HEK293 (cell line): ENCODE measurements at regions not wholly inside any gene's neighbourhood (a gene's known extent, or its start where the extent isn't known, plus 50 kb on each side); places are given as distances from the start of the nearest gene placed in this dataset.
A peak's percentile ranks its signal among the peaks of the same experiment; 100 is the strongest.

Experiments used
- BCL11A ChIP-seq: fragments of 450-650 bp; formaldehyde crosslinking; IDR thresholded peaks from 2 replicates; pipeline ENCODE4 v1.5.1; 2016; ENCODE audit warnings: low read depth, missing biosample characterization, missing genetic modification characterization
- ZBTB1 ChIP-seq: fragments of 450-650 bp; formaldehyde crosslinking; IDR thresholded peaks from 2 replicates; pipeline ENCODE4 v1.5.1; 2016; ENCODE audit warnings: missing biosample characterization, missing genetic modification characterization
- ZNF214 ChIP-seq: fragments of 450-650 bp; formaldehyde crosslinking; IDR thresholded peaks from 2 replicates; pipeline ENCODE4 v1.5.1; 2017; ENCODE audit warnings: missing biosample characterization, mild to moderate bottlenecking, missing genetic modification characterization, borderline replicate concordance
- ZNF274 ChIP-seq, 2 experiments: fragments of 200-500 bp in 1 of 2; fragments of 450-650 bp in 1 of 2; sonication (Bioruptor generic) in 1 of 2; formaldehyde crosslinking in 1 of 2; IDR thresholded peaks; 2 replicates each; pipeline versions ENCODE4 v1.5.1 to v1.6.1; 2014 to 2016; ENCODE audit warnings: borderline replicate concordance in 1 of 2, inconsistent platforms in 1 of 2, low read length in 1 of 2, missing biosample characterization in 1 of 2, missing genetic modification characterization in 1 of 2
- ZNF335 ChIP-seq: fragments of 450-650 bp; formaldehyde crosslinking; conservative IDR thresholded peaks from 2 replicates; pipeline ENCODE4 v1.5.1; 2016; ENCODE audit warnings: missing biosample characterization, missing genetic modification characterization
- ZNF416 ChIP-seq: fragments of 450-650 bp; formaldehyde crosslinking; IDR thresholded peaks from 2 replicates; pipeline ENCODE4 v1.5.1; 2016; ENCODE audit warnings: missing biosample characterization, missing genetic modification characterization
- ZNF423 ChIP-seq: fragments of 450-650 bp; formaldehyde crosslinking; IDR thresholded peaks from 2 replicates; pipeline ENCODE4 v1.5.1; 2016; ENCODE audit warnings: missing biosample characterization, missing genetic modification characterization
- ZNF473 ChIP-seq: fragments of 450-650 bp; formaldehyde crosslinking; IDR thresholded peaks from 2 replicates; pipeline ENCODE4 v1.5.1; 2017; ENCODE audit warnings: missing biosample characterization, missing genetic modification characterization
- ZNF501 ChIP-seq: fragments of 450-650 bp; formaldehyde crosslinking; IDR thresholded peaks from 2 replicates; pipeline ENCODE4 v1.5.1; 2016; ENCODE audit warnings: missing biosample characterization, missing genetic modification characterization
- TF ChIP-seq, protein P1 (sequence below): fragments of 450-650 bp; formaldehyde crosslinking; IDR thresholded peaks from 2 replicates; pipeline ENCODE4 v1.5.1; 2016; ENCODE audit warnings: missing biosample characterization, missing genetic modification characterization
- TF ChIP-seq, protein P2 (sequence below): fragments of 450-650 bp; formaldehyde crosslinking; IDR thresholded peaks from 2 replicates; pipeline ENCODE4 v1.5.1; 2016; ENCODE audit warnings: missing biosample characterization, missing genetic modification characterization
- TF ChIP-seq, protein P3 (sequence below): fragments of 450-650 bp; formaldehyde crosslinking; IDR thresholded peaks from 2 replicates; pipeline ENCODE4 v1.5.1; 2016; ENCODE audit warnings: missing biosample characterization, missing genetic modification characterization
- TF ChIP-seq, protein P4 (sequence below): fragments of 450-650 bp; formaldehyde crosslinking; IDR thresholded peaks from 2 replicates; pipeline ENCODE4 v1.5.1; 2016; ENCODE audit warnings: missing biosample characterization, missing genetic modification characterization

DNA sequence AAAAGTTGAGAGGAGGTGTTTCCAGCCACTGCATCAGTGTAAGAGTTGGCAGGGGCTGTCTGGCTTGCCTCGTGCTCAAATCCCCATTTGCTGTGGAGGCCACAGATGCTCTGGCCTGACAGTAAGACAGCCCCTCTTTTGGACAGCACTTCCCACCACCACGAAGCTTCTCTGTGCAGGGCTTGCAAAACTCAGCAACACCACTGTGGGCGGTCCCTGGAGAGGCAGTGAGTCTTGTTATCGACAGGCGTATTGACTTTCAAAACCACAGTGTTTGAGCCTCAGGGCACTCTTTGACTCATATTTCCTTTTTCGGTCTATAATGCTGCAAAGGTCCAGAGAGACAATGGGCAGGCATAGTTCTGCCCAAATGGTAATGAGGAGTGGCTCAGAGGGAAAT is 539.5 kb downstream of the EBF1 start:
- TF ChIP-seq, protein P1, sequence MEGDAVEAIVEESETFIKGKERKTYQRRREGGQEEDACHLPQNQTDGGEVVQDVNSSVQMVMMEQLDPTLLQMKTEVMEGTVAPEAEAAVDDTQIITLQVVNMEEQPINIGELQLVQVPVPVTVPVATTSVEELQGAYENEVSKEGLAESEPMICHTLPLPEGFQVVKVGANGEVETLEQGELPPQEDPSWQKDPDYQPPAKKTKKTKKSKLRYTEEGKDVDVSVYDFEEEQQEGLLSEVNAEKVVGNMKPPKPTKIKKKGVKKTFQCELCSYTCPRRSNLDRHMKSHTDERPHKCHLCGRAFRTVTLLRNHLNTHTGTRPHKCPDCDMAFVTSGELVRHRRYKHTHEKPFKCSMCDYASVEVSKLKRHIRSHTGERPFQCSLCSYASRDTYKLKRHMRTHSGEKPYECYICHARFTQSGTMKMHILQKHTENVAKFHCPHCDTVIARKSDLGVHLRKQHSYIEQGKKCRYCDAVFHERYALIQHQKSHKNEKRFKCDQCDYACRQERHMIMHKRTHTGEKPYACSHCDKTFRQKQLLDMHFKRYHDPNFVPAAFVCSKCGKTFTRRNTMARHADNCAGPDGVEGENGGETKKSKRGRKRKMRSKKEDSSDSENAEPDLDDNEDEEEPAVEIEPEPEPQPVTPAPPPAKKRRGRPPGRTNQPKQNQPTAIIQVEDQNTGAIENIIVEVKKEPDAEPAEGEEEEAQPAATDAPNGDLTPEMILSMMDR (tag by site-specific recombination): no peak
- TF ChIP-seq ZNF416: no peak
- TF ChIP-seq, protein P2, sequence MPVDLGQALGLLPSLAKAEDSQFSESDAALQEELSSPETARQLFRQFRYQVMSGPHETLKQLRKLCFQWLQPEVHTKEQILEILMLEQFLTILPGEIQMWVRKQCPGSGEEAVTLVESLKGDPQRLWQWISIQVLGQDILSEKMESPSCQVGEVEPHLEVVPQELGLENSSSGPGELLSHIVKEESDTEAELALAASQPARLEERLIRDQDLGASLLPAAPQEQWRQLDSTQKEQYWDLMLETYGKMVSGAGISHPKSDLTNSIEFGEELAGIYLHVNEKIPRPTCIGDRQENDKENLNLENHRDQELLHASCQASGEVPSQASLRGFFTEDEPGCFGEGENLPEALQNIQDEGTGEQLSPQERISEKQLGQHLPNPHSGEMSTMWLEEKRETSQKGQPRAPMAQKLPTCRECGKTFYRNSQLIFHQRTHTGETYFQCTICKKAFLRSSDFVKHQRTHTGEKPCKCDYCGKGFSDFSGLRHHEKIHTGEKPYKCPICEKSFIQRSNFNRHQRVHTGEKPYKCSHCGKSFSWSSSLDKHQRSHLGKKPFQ (tag by site-specific recombination): no peak
- no peak for TF ChIP-seq ZBTB1 (tag by site-specific recombination)
- TF ChIP-seq ZNF274 (IDR thresholded peaks at IDR 0.05; ENCODE audit: low read length): no peak
- TF ChIP-seq ZNF274 (tag by site-specific recombination; IDR thresholded peaks at IDR 0.05; ENCODE audit: borderline replicate concordance): no peak
- no peak for TF ChIP-seq ZNF214
- TF ChIP-seq BCL11A: no peak
- TF ChIP-seq, protein P3, sequence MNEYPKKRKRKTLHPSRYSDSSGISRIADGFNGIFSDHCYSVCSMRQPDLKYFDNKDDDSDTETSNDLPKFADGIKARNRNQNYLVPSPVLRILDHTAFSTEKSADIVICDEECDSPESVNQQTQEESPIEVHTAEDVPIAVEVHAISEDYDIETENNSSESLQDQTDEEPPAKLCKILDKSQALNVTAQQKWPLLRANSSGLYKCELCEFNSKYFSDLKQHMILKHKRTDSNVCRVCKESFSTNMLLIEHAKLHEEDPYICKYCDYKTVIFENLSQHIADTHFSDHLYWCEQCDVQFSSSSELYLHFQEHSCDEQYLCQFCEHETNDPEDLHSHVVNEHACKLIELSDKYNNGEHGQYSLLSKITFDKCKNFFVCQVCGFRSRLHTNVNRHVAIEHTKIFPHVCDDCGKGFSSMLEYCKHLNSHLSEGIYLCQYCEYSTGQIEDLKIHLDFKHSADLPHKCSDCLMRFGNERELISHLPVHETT (tag by site-specific recombination): no peak
- 0 out of 2 replicates have a peak, but pooled peaks have one; percentile 29 for TF ChIP-seq ZNF335 (tag by site-specific recombination)
- TF ChIP-seq ZNF423: no peak
- no peak for TF ChIP-seq ZNF473 (tag by site-specific recombination)
- no peak for TF ChIP-seq ZNF501 (tag by site-specific recombination)
- TF ChIP-seq, protein P4, sequence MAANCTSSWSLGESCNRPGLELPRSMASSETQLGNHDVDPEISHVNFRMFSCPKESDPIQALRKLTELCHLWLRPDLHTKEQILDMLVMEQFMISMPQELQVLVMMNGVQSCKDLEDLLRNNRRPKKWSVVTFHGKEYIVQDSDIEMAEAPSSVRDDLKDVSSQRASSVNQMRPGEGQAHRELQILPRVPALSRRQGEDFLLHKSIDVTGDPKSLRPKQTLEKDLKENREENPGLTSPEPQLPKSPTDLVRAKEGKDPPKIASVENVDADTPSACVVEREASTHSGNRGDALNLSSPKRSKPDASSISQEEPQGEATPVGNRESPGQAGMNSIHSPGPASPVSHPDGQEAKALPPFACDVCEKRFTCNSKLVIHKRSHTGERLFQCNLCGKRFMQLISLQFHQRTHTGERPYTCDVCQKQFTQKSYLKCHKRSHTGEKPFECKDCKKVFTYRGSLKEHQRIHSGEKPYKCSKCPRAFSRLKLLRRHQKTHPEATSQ: no peak
